ENCODE measurements at regions not wholly inside any gene's neighbourhood (a gene's known extent, or its start where the extent isn't known, plus 50 kb on each side); places are given as distances from the start of the nearest gene placed in this dataset.
"Not testable (repeated sequence)": the region's sequence is repeated elsewhere in the genome, so short reads cannot be mapped to it uniquely, and the experiment has no call there.

DNA sequence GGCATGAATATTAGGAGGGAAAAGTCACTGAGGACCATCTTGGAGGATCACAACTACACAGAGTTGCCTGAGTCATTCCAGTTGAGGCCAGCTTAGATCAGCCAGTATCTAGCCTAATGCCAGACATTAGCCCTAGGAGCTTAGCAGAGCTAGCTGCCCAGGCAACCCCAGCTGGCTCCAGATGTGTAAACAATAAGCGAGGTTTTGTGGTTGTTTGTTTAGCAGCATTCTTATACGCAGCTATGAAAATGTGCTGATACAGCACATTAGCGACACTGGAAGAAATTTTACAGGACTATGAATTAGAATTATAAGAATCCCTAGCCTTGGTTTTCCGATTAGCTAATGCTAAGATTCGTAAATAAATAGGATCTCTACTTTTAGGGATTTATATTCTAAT is 59.3 kb downstream of the BTBD3 start:
- Histone ChIP-seq H3K9me3 (no peaks in the 10 kb centered on the region; the same call in 1 of the 2 replicates), H3K36me3 (no peaks in the 10 kb centered on the region), H3K4me3 (no peak overlapping the region), H3K27me3 (no peaks in the 10 kb centered on the region)
- peak; percentile 16 for DNase-seq

- no peak for DNase-seq
- Histone ChIP-seq H3K36me3 (no peaks in the 10 kb centered on the region), H3K9me3 (no peaks in the 10 kb centered on the region; the same call in 1 of the 2 replicates), H3K4me3 (no peak overlapping the region), H3K27me3 (no peaks in the 10 kb centered on the region)
Measured at GRCh38 chr20:11978496-11978895, 60.8 kb downstream of the BTBD3 start.

DNA sequence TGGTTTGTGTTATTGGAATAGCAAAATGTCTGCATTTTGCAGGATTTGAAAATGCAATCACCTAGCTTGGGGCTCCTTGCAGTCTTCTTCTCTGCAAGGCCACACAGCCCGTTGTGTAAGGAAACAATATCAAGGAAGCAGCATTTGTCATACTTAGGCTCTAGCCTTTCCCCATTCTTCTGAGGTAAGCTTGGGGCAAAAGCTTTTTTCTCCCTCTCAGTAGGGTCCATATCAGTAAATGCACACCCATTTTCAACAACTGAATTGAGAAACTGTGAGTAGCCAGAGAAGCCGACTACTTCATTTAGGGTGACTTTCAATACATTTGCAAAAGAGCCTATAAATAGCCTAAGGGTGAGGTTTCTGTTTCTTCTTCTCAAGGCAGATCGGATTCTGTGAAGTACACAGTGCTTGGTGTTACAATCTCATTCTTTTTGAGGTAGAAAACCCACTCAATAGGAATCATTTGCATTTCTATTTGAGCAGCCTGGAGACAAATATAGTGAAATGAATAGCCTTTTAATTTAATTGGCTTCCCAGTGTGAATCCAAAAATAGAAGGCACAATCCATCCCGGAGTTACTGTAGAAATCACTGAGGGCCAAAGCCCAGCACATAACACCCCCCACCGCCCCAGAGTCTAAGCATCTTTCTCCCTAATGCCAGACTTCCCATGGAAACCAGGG is 61.8 kb downstream of the BTBD3 start:
- no peak for DNase-seq
- Histone ChIP-seq H3K4me3 (no peak overlapping the region), H3K36me3 (no peaks in the 10 kb centered on the region), H3K9me3 (no peaks in the 10 kb centered on the region; the same call in 1 of the 2 replicates), H3K27me3 (no peaks in the 10 kb centered on the region)

DNA sequence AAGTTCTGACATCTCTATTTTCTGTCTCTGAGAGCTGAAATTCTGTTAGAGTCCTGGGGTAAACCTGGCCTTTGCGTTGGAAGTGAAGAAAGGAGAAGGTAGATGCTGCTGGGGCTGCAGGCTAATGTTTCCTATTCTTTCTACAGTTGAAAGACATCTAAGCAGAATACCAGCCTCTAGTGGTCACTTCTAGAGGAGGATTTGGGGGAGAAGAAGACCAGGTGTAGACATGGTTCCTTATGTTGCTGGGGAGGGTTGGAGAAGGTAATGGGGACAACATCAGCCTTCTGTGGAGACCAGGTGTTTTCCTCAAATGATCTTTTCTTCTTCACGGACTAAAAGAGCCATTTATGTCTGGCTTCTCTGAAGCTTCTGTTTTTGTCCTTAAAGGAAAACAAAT is 62.6 kb downstream of the BTBD3 start:
- H3K27me3 ChIP-seq = no peaks in the 10 kb centered on the region
- no peaks in the 10 kb centered on the region for H3K36me3 ChIP-seq
- no peak overlapping the region for H3K4me3 ChIP-seq
- no peak for DNase-seq
- no peaks in the 10 kb centered on the region; the same call in 1 of the 2 replicates for H3K9me3 ChIP-seq

DNA sequence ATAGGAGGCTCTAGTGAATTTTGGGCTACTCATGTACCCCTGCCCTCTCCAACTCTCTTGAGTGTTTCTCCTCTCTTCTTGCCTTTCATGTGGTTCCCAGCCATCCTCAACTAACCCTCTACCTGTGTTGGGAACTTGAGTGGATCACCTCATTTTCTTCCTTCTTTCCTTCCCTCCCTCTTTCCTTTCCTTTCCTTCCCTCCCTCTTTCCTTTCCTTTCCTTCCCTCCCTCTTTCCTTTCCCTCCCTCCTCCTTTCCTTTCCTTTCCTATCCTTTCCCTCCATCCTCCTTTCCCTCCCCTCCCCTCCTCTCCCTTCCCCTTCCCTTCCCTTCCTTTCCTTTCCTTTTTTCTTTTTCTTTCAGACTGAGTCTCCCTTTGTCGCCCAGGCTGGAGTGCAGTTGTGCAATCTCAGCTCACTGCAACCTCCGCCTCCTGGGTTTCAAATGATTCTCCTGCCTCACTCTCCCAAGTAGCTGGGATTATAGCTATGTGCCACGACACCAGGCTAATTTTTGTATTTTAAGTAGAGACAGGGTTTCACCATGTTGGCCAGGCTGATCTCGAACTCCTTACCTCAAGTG is 63.8 kb downstream of the BTBD3 start:
- no peak overlapping the region for H3K4me3 ChIP-seq
- no peak for DNase-seq
- H3K27me3 ChIP-seq = no peaks in the 10 kb centered on the region
- H3K36me3 ChIP-seq = no peaks in the 10 kb centered on the region
- H3K9me3 ChIP-seq = no peaks in the 10 kb centered on the region; the same call in 1 of the 2 replicates

GRCh38 chr20:11982289-11982954 is 64.7 kb downstream of the BTBD3 start:
- Histone ChIP-seq H3K27me3 (no peaks in the 10 kb centered on the region), H3K9me3 (no peaks in the 10 kb centered on the region), H3K36me3 (no peaks in the 10 kb centered on the region), H3K4me3 (no peak overlapping the region)
- no peak for DNase-seq

GRCh38 chr20:11982955-11983470 is 65.3 kb downstream of the BTBD3 start:
- Histone ChIP-seq H3K4me3 (no peak overlapping the region), H3K9me3 (no peaks in the 10 kb centered on the region), H3K27me3 (no peaks in the 10 kb centered on the region), H3K36me3 (no peaks in the 10 kb centered on the region)
- DNase-seq = no peak

- no peak for DNase-seq
- Histone ChIP-seq H3K4me3 (no peak overlapping the region), H3K36me3 (no peaks in the 10 kb centered on the region), H3K27me3 (no peaks in the 10 kb centered on the region), H3K9me3 (no peaks in the 10 kb centered on the region)
Measured at GRCh38 chr20:11986954-11987353, 69.3 kb downstream of the BTBD3 start.

- no peaks in the 10 kb centered on the region for H3K27me3 ChIP-seq
- no peaks in the 10 kb centered on the region for H3K9me3 ChIP-seq
- H3K4me3 ChIP-seq = no peak overlapping the region
- no peak for DNase-seq
- H3K36me3 ChIP-seq = no peaks in the 10 kb centered on the region
Measured at GRCh38 chr20:11987526-11987925, 69.8 kb downstream of the BTBD3 start.

- Histone ChIP-seq H3K9me3 (no peaks in the 10 kb centered on the region), H3K27me3 (no peaks in the 10 kb centered on the region), H3K4me3 (no peak overlapping the region), H3K36me3 (no peaks in the 10 kb centered on the region)
- no peak for DNase-seq
Measured at GRCh38 chr20:11989018-11989771, 71.5 kb downstream of the BTBD3 start.

DNA sequence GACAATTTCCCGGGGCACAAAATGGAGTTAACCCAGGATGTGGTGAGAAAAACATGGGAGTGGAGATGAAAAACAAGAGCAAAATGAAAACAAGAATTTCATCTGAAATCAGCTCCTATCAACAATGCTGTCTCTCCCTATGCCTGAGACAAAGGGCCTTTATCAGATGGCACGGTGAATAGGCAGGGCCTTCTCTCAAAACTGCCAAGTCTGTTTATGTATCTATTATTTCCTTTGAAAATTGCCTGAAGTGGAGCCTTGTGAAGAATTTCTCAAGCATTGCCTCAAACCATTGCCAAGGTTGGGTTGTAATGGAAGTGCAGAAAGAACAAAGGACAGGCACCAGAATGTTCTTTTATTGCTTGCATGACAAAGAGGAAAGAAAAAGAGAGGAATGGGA is 74.7 kb downstream of the BTBD3 start:
- no peaks in the 10 kb centered on the region for H3K36me3 ChIP-seq
- DNase-seq = no peak
- no peak overlapping the region for H3K4me3 ChIP-seq
- no peaks in the 10 kb centered on the region for H3K27me3 ChIP-seq
- H3K9me3 ChIP-seq = no peaks in the 10 kb centered on the region

DNA sequence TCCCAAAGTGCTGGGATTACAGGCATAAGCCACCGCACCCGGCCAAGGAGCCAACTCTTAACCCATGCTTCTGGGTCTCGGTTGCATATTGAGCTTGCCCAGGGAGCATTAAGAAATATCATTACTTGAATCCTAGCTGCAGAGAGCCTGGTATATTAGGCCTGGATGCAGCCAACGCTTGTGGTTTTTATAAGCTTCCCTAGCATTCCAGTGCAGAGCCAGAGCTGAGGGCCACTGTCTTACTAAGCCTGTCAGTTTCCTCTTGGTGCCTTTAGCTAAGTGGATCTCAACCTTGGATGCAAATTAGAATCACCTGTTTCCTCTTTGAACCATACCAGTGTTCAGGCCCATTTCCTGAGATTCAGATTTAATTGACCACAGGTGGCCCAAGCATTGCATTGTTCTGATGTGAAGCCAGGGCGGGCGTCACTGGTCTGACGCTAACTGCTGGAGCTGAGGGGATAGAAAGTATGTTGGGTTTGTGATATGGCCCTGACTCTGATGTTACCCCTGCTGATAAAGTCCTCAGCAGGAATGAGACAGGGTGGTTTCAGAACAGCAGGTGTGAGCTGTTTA is 76.3 kb downstream of the BTBD3 start:
- Histone ChIP-seq H3K9me3 (no peaks in the 10 kb centered on the region), H3K36me3 (no peaks in the 10 kb centered on the region), H3K4me3 (no peak overlapping the region), H3K27me3 (no peaks in the 10 kb centered on the region)
- peak; percentile 19 for DNase-seq

- H3K9me3 ChIP-seq = no peaks in the 10 kb centered on the region
- DNase-seq = no peak
- no peak overlapping the region for H3K4me3 ChIP-seq
- no peaks in the 10 kb centered on the region for H3K36me3 ChIP-seq
- no peaks in the 10 kb centered on the region for H3K27me3 ChIP-seq
Measured at GRCh38 chr20:11995805-11996567, 78.3 kb downstream of the BTBD3 start.

DNA sequence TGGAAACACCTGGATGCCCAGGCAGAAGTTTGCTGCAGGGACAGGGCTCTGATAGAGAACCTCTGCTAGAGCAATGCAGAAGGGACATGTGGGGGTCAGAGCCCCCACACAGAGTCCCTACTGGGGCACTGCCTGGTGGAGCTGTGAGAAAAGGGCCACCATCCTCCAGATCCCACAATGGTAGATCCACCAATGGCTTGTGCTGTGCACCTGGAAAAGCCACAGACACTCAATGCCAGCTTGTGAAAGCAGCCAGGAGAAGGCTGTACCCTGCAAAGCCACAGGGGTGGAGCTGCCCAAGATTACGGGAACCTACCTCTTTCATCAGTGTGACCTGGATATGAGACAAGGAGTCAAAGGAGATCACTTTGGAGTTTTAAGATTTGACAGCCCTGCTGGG is 87.1 kb downstream of the BTBD3 start:
- not testable (repeated sequence) for H3K4me3 ChIP-seq, H3K36me3 ChIP-seq, H3K9me3 ChIP-seq, DNase-seq, H3K27me3 ChIP-seq

DNA sequence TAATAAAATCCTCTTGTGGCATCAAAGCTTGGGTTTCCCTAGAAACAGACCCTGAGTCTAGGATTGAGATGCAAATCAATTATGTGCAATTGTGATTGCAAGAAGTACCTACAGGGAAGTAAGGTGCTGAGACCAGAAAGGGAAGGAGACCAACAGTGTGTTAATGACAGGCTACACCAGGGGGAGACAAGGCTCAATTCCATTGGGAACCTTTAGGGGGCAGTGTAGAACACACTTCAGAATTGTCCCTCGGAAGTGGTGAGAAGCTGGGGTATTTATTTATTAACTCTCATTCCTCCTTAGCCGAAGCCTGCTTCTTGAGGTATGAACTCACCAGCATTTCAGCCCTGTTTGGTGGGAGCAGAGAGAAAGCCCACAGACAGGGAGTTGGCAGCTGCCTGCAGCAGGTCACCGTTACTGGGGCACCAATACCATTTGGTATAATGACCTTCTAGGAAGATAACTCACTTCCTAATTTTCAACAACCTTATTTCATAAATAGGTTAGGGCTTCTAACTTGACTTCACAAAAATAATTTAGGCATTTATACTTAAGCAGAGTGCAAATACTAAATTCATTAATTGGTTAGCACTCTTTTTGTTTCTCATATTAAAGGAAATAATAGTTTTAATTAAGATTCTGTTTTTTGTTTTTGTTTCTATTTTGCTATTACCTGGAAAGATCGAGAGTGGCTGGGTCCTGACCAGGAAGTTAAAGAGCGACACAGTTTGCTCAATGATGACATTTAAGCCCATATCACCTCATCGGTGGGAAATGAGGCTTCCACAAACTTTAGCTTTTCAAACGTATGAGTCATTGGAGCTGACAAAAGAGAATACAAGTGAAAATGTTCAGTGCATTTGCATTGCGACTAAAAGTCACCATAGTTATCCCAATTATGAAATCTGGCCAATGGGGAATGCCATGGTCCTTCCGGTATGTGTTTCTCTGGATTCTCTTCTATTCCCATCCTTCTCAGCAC is 94.8 kb downstream of the BTBD3 start:
- Histone ChIP-seq H3K36me3 (no peaks in the 10 kb centered on the region), H3K9me3 (no peaks in the 10 kb centered on the region), H3K27me3 (no peaks in the 10 kb centered on the region), H3K4me3 (no peak overlapping the region)
- DNase-seq = no peak

All from MG63 (cell line).